ENCODE measurements at regions not wholly inside any gene's neighbourhood (a gene's known extent, or its start where the extent isn't known, plus 50 kb on each side); places are given as distances from the start of the nearest gene placed in this dataset.
A peak's percentile ranks its signal among the peaks of the same experiment; 100 is the strongest.

GRCh38 chr9:13586587-13587374 lies 307.3 kb upstream of the MPDZ start:
- no peak for TF ChIP-seq ZFP30 (CRISPR knock-in tag; IDR thresholded peaks at IDR 0.05)
- TF ChIP-seq CSDC2 (CRISPR knock-in tag; IDR thresholded peaks at IDR 0.05), result no peak
- no peak for TF ChIP-seq ZFP3 (CRISPR knock-in tag; IDR thresholded peaks at IDR 0.05)
- 0 out of 2 replicates have a peak, but pooled peaks have one; percentile 18 for TF ChIP-seq ISL1 (CRISPR knock-in tag; IDR thresholded peaks at IDR 0.05)
- TF ChIP-seq ZNF565 (CRISPR knock-in tag; conservative IDR thresholded peaks at IDR 0.05; ENCODE audit: low read depth), result no peak
- TF ChIP-seq TOX (CRISPR knock-in tag; IDR thresholded peaks at IDR 0.05; ENCODE audit: borderline replicate concordance), result 0 out of 2 replicates have a peak, but pooled peaks have one; percentile 38
- ATAC-seq, result peak; percentile 88

- TF ChIP-seq TCF4 (CRISPR knock-in tag; IDR thresholded peaks at IDR 0.05; ENCODE audit: borderline replicate concordance), result no peak
- TF ChIP-seq BACH2 (CRISPR knock-in tag; IDR thresholded peaks at IDR 0.05; ENCODE audit: borderline replicate concordance), result no peak
- TF ChIP-seq CSRNP3 (CRISPR knock-in tag; IDR thresholded peaks at IDR 0.05), result no peak
- no peak for TF ChIP-seq PATZ1 (CRISPR knock-in tag; IDR thresholded peaks at IDR 0.05; ENCODE audit: borderline replicate concordance)
- no peak for TF ChIP-seq ARNTL (CRISPR knock-in tag; IDR thresholded peaks at IDR 0.05; ENCODE audit: borderline replicate concordance, low read depth)
- TF ChIP-seq ZNF8 (CRISPR knock-in tag; IDR thresholded peaks at IDR 0.05), result no peak
- no peak for TF ChIP-seq ZNF565 (CRISPR knock-in tag; conservative IDR thresholded peaks at IDR 0.05; ENCODE audit: low read depth)
- no peak for TF ChIP-seq OSR1 (CRISPR knock-in tag; IDR thresholded peaks at IDR 0.05)
- TF ChIP-seq TOX (CRISPR knock-in tag; IDR thresholded peaks at IDR 0.05; ENCODE audit: borderline replicate concordance), result no peak
- TF ChIP-seq PPARA (CRISPR knock-in tag; IDR thresholded peaks at IDR 0.05; ENCODE audit: borderline replicate concordance), result no peak
- no peak for TF ChIP-seq ZNF70 (CRISPR knock-in tag; IDR thresholded peaks at IDR 0.05)
- no peak for TF ChIP-seq CSDC2 (CRISPR knock-in tag; IDR thresholded peaks at IDR 0.05)
- ATAC-seq, result no peak
Measured at GRCh38 chr9:13580760-13581159, 301.3 kb upstream of the MPDZ start.

GRCh38 chr9:13580131-13580530 lies 300.6 kb upstream of the MPDZ start:
- ATAC-seq, result no peak
- TF ChIP-seq CSDC2 (CRISPR knock-in tag; IDR thresholded peaks at IDR 0.05) (no peak), PPARA (CRISPR knock-in tag; IDR thresholded peaks at IDR 0.05; ENCODE audit: borderline replicate concordance) (no peak), ZNF70 (CRISPR knock-in tag; IDR thresholded peaks at IDR 0.05) (no peak), CREB5 (CRISPR knock-in tag; IDR thresholded peaks at IDR 0.05; ENCODE audit: low read depth) (no peak), ZFP30 (CRISPR knock-in tag; IDR thresholded peaks at IDR 0.05) (no peak), BACH2 (CRISPR knock-in tag; IDR thresholded peaks at IDR 0.05; ENCODE audit: borderline replicate concordance) (no peak), ARNTL (CRISPR knock-in tag; IDR thresholded peaks at IDR 0.05; ENCODE audit: borderline replicate concordance, low read depth) (no peak), GLIS3 (CRISPR knock-in tag; IDR thresholded peaks at IDR 0.05) (no peak), ZFP3 (CRISPR knock-in tag; IDR thresholded peaks at IDR 0.05) (no peak), CSRNP3 (CRISPR knock-in tag; IDR thresholded peaks at IDR 0.05) (no peak), PATZ1 (CRISPR knock-in tag; IDR thresholded peaks at IDR 0.05; ENCODE audit: borderline replicate concordance) (no peak), POU6F1 (CRISPR knock-in tag; IDR thresholded peaks at IDR 0.05; ENCODE audit: borderline replicate concordance, low read depth) (no peak), ZC3H10 (CRISPR knock-in tag; IDR thresholded peaks at IDR 0.05) (no peak), ZNF8 (CRISPR knock-in tag; IDR thresholded peaks at IDR 0.05) (no peak), SNAI2 (CRISPR knock-in tag; IDR thresholded peaks at IDR 0.05) (no peak), RARB (CRISPR knock-in tag; IDR thresholded peaks at IDR 0.05) (no peak), ESRRG (CRISPR knock-in tag; IDR thresholded peaks at IDR 0.05) (no peak), TSHZ2 (CRISPR knock-in tag; IDR thresholded peaks at IDR 0.05) (no peak), ZNF565 (CRISPR knock-in tag; conservative IDR thresholded peaks at IDR 0.05; ENCODE audit: low read depth) (no peak)

Measured in SK-N-SH treated with all-trans-retinoic acid at 6 μM for 48 hours (cell line).